B cell (primary cell): ENCODE measurements at regions not wholly inside any gene's neighbourhood (a gene's known extent, or its start where the extent isn't known, plus 50 kb on each side); places are given as distances from the start of the nearest gene placed in this dataset.

Source experiments
- ATAC-seq: fragments of 200-7000 bp; cut with Tn5 transposase; one replicate; pipeline ENCODE4 v1.10.0; 2021; ENCODE audit warnings: low read depth, mild to moderate bottlenecking, moderate number of reproducible peaks, moderate library complexity
- CTCF ChIA-PET: fragments of 350-600 bp; sonication (Branson Sonifier 250); formaldehyde crosslinking; loops from one replicate; lab custom pipeline; 2021; ENCODE audit warnings: antibody characterized with exemption, inconsistent platforms; lab: Charles Lee
- POLR2A ChIA-PET: fragments of 350-600 bp; sonication (Branson Sonifier 250); formaldehyde crosslinking; loops from one replicate; lab custom pipeline; 2021; ENCODE audit warnings: antibody characterized with exemption; lab: Charles Lee
- DNase-seq: peaks from one replicate; pipeline ENCODE4 v3.0.0; 2013
- H2AFZ ChIP-seq: 2 replicates; pipeline ENCODE4 v1.6.1; 2012; ENCODE audit warnings: mild to moderate bottlenecking, low read depth, low read length; ENCODE audit not compliant: insufficient read depth, poor library complexity, severe bottlenecking
- H3K27ac ChIP-seq, 2 donors: 1 replicate in 1 of 2; 2 replicates in 1 of 2; pipeline ENCODE4 v1.5.1; 2012 to 2013; ENCODE audit warnings: low read length in 2 of 2, mild to moderate bottlenecking in 2 of 2, moderate library complexity in 1 of 2
- H3K27me3 ChIP-seq, 4 experiments: fragments of 200-600 bp in 1 of 4; sonication (generic) in 1 of 4; replicated peaks in 1 of 4; 1 replicate in 2 of 4; 2 replicates in 2 of 4; pipeline versions ENCODE4 v1.6.1 to v1.7.0; 2013 to 2016; ENCODE audit warnings: low read length in 3 of 4, mild to moderate bottlenecking in 2 of 4, mixed read lengths in 1 of 4, moderate library complexity in 1 of 4; ENCODE audit not compliant: insufficient read depth in 4 of 4, control insufficient read depth in 3 of 4; ENCODE audit errors: control extremely low read depth in 1 of 4
- H3K36me3 ChIP-seq, 2 experiments: replicated peaks in 1 of 2; 1 replicate in 1 of 2; 2 replicates in 1 of 2; pipeline versions ENCODE4 v1.6.1 to v1.7.1; 2013; ENCODE audit warnings: low read length in 1 of 2; ENCODE audit not compliant: insufficient read depth in 2 of 2, control insufficient read depth in 1 of 2; ENCODE audit errors: control extremely low read depth in 1 of 2, extremely low read depth in 1 of 2
- H3K4me1 ChIP-seq, 2 donors: fragments of 200-600 bp in 1 of 2; sonication (generic) in 1 of 2; 1 replicate in 1 of 2; 2 replicates in 1 of 2; pipeline versions ENCODE4 v1.5.1 to v1.6.1; 2013 to 2017; ENCODE audit warnings: low read length in 2 of 2; ENCODE audit not compliant: control insufficient read depth in 2 of 2, insufficient read depth in 2 of 2
- H3K4me2 ChIP-seq: replicated peaks from 2 replicates; pipeline ENCODE3; 2012; ENCODE audit warnings: mild to moderate bottlenecking, low read depth, low read length; ENCODE audit not compliant: poor library complexity, severe bottlenecking
- H3K4me3 ChIP-seq, 5 experiments: fragments of 200-600 bp in 1 of 5; sonication (generic) in 1 of 5; 1 replicate in 3 of 5; 2 replicates in 2 of 5; pipeline versions ENCODE4 v1.5.1 to v1.7.0; 2011 to 2016; ENCODE audit warnings: low read length in 4 of 5, mild to moderate bottlenecking in 4 of 5, low read depth in 2 of 5, control low read depth in 1 of 5, moderate library complexity in 1 of 5; ENCODE audit not compliant: insufficient read depth in 1 of 5; ENCODE audit errors: control extremely low read depth in 1 of 5, extremely low read depth in 1 of 5
- H3K79me2 ChIP-seq: fragments of 200-600 bp; sonication (generic); one replicate; pipeline ENCODE4 v1.6.0; 2016; ENCODE audit warnings: low read length; ENCODE audit not compliant: control insufficient read depth, insufficient read depth
- H3K9ac ChIP-seq: fragments of 200-600 bp; sonication (generic); 2 replicates; pipeline ENCODE4 v1.6.1; 2017; ENCODE audit warnings: mild to moderate bottlenecking, low read length, moderate library complexity
- H3K9me3 ChIP-seq, 3 donors: one replicate each; pipeline versions ENCODE4 v1.6.1 to v1.7.1; 2013; ENCODE audit warnings: low read length in 2 of 3; ENCODE audit not compliant: control insufficient read depth in 2 of 3, insufficient read depth in 1 of 3; ENCODE audit errors: control extremely low read depth in 1 of 3
- H4K20me1 ChIP-seq: 2 replicates; pipeline ENCODE4 v1.6.0; 2012; ENCODE audit warnings: mild to moderate bottlenecking, low read length; ENCODE audit not compliant: insufficient read depth, control insufficient read depth, poor library complexity, severe bottlenecking
- H3K27ac Mint-ChIP-seq: one replicate; pipeline ENCODE4 v1.8.0; 2021; ENCODE audit warnings: mixed read lengths
- H3K27me3 Mint-ChIP-seq: one replicate; pipeline ENCODE4 v1.8.0; 2021; ENCODE audit warnings: mixed read lengths
- H3K4me1 Mint-ChIP-seq: one replicate; pipeline ENCODE4 v1.8.0; 2021; ENCODE audit warnings: mixed read lengths
- H3K4me3 Mint-ChIP-seq: one replicate; pipeline ENCODE4 v1.8.0; 2021; ENCODE audit warnings: mixed read lengths
- H3K9me3 Mint-ChIP-seq: one replicate; pipeline ENCODE4 v1.8.0; 2022; ENCODE audit warnings: mixed read lengths; ENCODE audit not compliant: insufficient read depth
- CTCF ChIP-seq: fragments of 200-600 bp; IDR thresholded peaks from one replicate; pipeline ENCODE4 v1.8.0; 2022; ENCODE audit warnings: antibody characterized with exemption, mild to moderate bottlenecking
- EZH2 ChIP-seq: IDR thresholded peaks from 2 replicates; pipeline ENCODE4 v1.6.1; 2012; ENCODE audit warnings: borderline replicate concordance, low read depth, mild to moderate bottlenecking, moderate library complexity, low read length; ENCODE audit not compliant: insufficient read depth, poor library complexity, severe bottlenecking
- WGBS: methylation state at CpG from one replicate; pipeline ENCODE4 v1.1.5; 2013; ENCODE audit warnings: missing lambda C conversion rate; ENCODE audit not compliant: insufficient coverage; 5-methylcytosine and 5-hydroxymethylcytosine counted together
- intact Hi-C: fragments of 100-400 bp; cut with micrococcal nuclease; formaldehyde crosslinking; loops from one replicate; pipeline ENCODE4 v1.10.0; 2022

- POLR2A ChIA-PET, result no interaction called here
- intact Hi-C loops, result no loop called here
- no peak overlapping the region for H3K27ac Mint-ChIP-seq
- Histone ChIP-seq H3K4me3 (no peak overlapping the region), H3K4me2 (no peak overlapping the region), H3K9ac (no peak overlapping the region), H2AFZ (no peak overlapping the region), H3K36me3 (no peaks in the 10 kb centered on the region), H3K79me2 (no peaks in the 10 kb centered on the region), H3K27me3 (no peaks in the 10 kb centered on the region), H3K4me1 (no peaks in the 10 kb centered on the region), H3K9me3 (no peaks in the 10 kb centered on the region), H3K27ac (no peak overlapping the region), H4K20me1 (no peaks in the 10 kb centered on the region)
- no peak for DNase-seq
- H3K9me3 Mint-ChIP-seq, result no peaks in the 10 kb centered on the region
- no peak overlapping the region for H3K4me3 Mint-ChIP-seq
- ATAC-seq, result no peak
- no peaks in the 10 kb centered on the region for H3K27me3 Mint-ChIP-seq
- CTCF ChIA-PET, result no interaction called here
- H3K4me1 Mint-ChIP-seq, result peaks cover 4% of the 10 kb centered on the region
- WGBS, result no CpG with 5 or more reads among the region's 1 CpG
- TF ChIP-seq EZH2, result no peak
Observed at GRCh38 chr7:17535776-17536175, 237.3 kb downstream of the AHR start.

GRCh38 chr7:17544401-17544800 is 245.9 kb downstream of the AHR start:
- H3K4me3 Mint-ChIP-seq, result no peak overlapping the region
- peaks cover 3% of the 10 kb centered on the region for H3K27me3 Mint-ChIP-seq
- no peak overlapping the region for H3K4me2 ChIP-seq
- no peak overlapping the region for H2AFZ ChIP-seq
- H3K9me3 Mint-ChIP-seq, result no peaks in the 10 kb centered on the region
- H3K27me3 ChIP-seq, result no peaks in the 10 kb centered on the region
- no peaks in the 10 kb centered on the region for H3K4me1 Mint-ChIP-seq
- H3K9me3 ChIP-seq, result no peaks in the 10 kb centered on the region
- CTCF ChIA-PET, result no interaction called here
- intact Hi-C loops, result no loop called here
- H4K20me1 ChIP-seq, result no peaks in the 10 kb centered on the region
- H3K9ac ChIP-seq, result no peak overlapping the region
- no CpG with 5 or more reads among the region's 2 CpGs for WGBS
- H3K36me3 ChIP-seq, result no peaks in the 10 kb centered on the region
- H3K27ac ChIP-seq, result no peak overlapping the region
- H3K4me3 ChIP-seq, result no peak overlapping the region
- ATAC-seq, result no peak
- no peak for DNase-seq
- no peak for TF ChIP-seq EZH2
- TF ChIP-seq CTCF, result no peak
- POLR2A ChIA-PET, result no interaction called here
- H3K27ac Mint-ChIP-seq, result no peak overlapping the region
- H3K79me2 ChIP-seq, result no peaks in the 10 kb centered on the region
- H3K4me1 ChIP-seq, result no peaks in the 10 kb centered on the region
